Thyroid gland (tissue), 4 donors: ENCODE measurements at regions not wholly inside any gene's neighbourhood (a gene's known extent, or its start where the extent isn't known, plus 50 kb on each side); places are given as distances from the start of the nearest gene placed in this dataset.

Source experiments
- CTCF ChIP-seq, 6 experiments: fragments of 200-600 bp in 3 of 6; fragments of 450-650 bp in 3 of 6; sonication (generic) in 3 of 6; IDR thresholded peaks; one replicate each; pipeline ENCODE4 v1.5.1; 2016 to 2019; ENCODE audit warnings: antibody characterized with exemption in 6 of 6, mild to moderate bottlenecking in 2 of 6, inconsistent platforms in 1 of 6, moderate library complexity in 1 of 6
- POLR2A ChIP-seq, 2 donors: fragments of 450-650 bp; IDR thresholded peaks; one replicate each; pipeline ENCODE4 v1.6.1; 2017; ENCODE audit warnings: antibody characterized with exemption in 2 of 2, mild to moderate bottlenecking in 2 of 2, moderate library complexity in 1 of 2

- TF ChIP-seq CTCF (IDR thresholded peaks at IDR 0.05), result no peak
- TF ChIP-seq POLR2A (IDR thresholded peaks at IDR 0.05), result no peak
Measured at GRCh38 chr13:60850526-60850925, 453.5 kb downstream of the TDRD3 start.
